ENCODE measurements at regions not wholly inside any gene's neighbourhood (a gene's known extent, or its start where the extent isn't known, plus 50 kb on each side); places are given as distances from the start of the nearest gene placed in this dataset.

GRCh38 chr3:55376753-55377347 lies 110.3 kb downstream of the WNT5A start:
- H3F3A ChIP-seq (ENCODE audit: control insufficient read depth, insufficient read depth), result no peaks in the 10 kb centered on the region
- no peak overlapping the region for H3K4me2 ChIP-seq (ENCODE audit: low read length)
- H3K9me3 ChIP-seq (ENCODE audit: control insufficient read depth, insufficient read depth, low read length), result no peaks in the 10 kb centered on the region
- H3K36me3 ChIP-seq (ENCODE audit: control insufficient read depth, low read length), result no peaks in the 10 kb centered on the region
- TF ChIP-seq, protein P1, sequence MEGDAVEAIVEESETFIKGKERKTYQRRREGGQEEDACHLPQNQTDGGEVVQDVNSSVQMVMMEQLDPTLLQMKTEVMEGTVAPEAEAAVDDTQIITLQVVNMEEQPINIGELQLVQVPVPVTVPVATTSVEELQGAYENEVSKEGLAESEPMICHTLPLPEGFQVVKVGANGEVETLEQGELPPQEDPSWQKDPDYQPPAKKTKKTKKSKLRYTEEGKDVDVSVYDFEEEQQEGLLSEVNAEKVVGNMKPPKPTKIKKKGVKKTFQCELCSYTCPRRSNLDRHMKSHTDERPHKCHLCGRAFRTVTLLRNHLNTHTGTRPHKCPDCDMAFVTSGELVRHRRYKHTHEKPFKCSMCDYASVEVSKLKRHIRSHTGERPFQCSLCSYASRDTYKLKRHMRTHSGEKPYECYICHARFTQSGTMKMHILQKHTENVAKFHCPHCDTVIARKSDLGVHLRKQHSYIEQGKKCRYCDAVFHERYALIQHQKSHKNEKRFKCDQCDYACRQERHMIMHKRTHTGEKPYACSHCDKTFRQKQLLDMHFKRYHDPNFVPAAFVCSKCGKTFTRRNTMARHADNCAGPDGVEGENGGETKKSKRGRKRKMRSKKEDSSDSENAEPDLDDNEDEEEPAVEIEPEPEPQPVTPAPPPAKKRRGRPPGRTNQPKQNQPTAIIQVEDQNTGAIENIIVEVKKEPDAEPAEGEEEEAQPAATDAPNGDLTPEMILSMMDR (IDR thresholded peaks at IDR 0.05; ENCODE audit: low read depth, low read length, poor library complexity, severe bottlenecking), result no peak
- TF ChIP-seq EZH2phosphoT487 (IDR thresholded peaks at IDR 0.05; ENCODE audit: borderline replicate concordance, low read length), result no peak
- H3K9me2 ChIP-seq (replicated peaks; ENCODE audit: control insufficient read depth, low read length), result no peaks in the 10 kb centered on the region
- no peaks in the 10 kb centered on the region for H3K79me2 ChIP-seq (ENCODE audit: control insufficient read depth, low read length)
- no peaks in the 10 kb centered on the region for H3K27me3 ChIP-seq (ENCODE audit: control insufficient read depth, low read length)
- H4K20me1 ChIP-seq (ENCODE audit: control insufficient read depth, insufficient read depth, low read depth, low read length), result no peaks in the 10 kb centered on the region
- no peak overlapping the region for H3K4me3 ChIP-seq (ENCODE audit: low read length)
- H3K27ac ChIP-seq (ENCODE audit: low read depth, low read length), result no peak overlapping the region
- H3K4me1 ChIP-seq (ENCODE audit: control insufficient read depth, low read length), result no peaks in the 10 kb centered on the region

GRCh38 chr3:55373423-55373822 lies 113.7 kb downstream of the WNT5A start:
- Histone ChIP-seq H3K9me3 (ENCODE audit: control insufficient read depth, insufficient read depth, low read length) (no peaks in the 10 kb centered on the region), H3K79me2 (ENCODE audit: control insufficient read depth, low read length) (no peaks in the 10 kb centered on the region), H3K27me3 (ENCODE audit: control insufficient read depth, low read length) (no peaks in the 10 kb centered on the region), H3K36me3 (ENCODE audit: control insufficient read depth, low read length) (no peaks in the 10 kb centered on the region), H3K4me1 (ENCODE audit: control insufficient read depth, low read length) (no peaks in the 10 kb centered on the region), H4K20me1 (ENCODE audit: control insufficient read depth, insufficient read depth, low read depth, low read length) (no peaks in the 10 kb centered on the region), H3K9me2 (replicated peaks; ENCODE audit: control insufficient read depth, low read length) (no peaks in the 10 kb centered on the region), H3K4me3 (ENCODE audit: low read length) (no peak overlapping the region), H3K27ac (ENCODE audit: low read depth, low read length) (no peak overlapping the region), H3K4me2 (ENCODE audit: low read length) (no peak overlapping the region), H3F3A (ENCODE audit: control insufficient read depth, insufficient read depth) (no peaks in the 10 kb centered on the region)
- no peak for TF ChIP-seq EZH2phosphoT487 (IDR thresholded peaks at IDR 0.05; ENCODE audit: borderline replicate concordance, low read length)
- TF ChIP-seq, protein P1 (IDR thresholded peaks at IDR 0.05; ENCODE audit: low read depth, low read length, poor library complexity, severe bottlenecking), result no peak

DNA sequence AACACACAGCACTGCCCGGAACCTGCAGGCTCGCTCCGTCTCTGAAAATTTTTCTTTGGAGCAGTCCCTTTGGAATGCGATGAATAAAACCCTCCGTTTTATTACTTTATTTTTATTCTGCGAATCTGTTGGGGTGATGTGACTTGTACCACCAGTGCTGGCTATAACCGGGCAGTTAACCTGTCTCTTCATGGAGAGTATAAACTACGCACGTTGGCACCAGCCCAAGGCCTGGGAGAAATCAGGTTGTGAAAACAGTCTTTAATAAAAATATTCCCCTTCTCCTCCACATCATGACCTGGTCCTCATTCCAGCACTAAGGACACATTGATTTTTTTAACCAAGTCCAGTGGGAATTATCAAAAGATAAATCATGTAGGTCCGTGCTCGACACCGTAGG lies 116.8 kb downstream of the WNT5A start:
- TF ChIP-seq EZH2phosphoT487 (IDR thresholded peaks at IDR 0.05; ENCODE audit: borderline replicate concordance, low read length), result no peak
- TF ChIP-seq, protein P1 (IDR thresholded peaks at IDR 0.05; ENCODE audit: low read depth, low read length, poor library complexity, severe bottlenecking), result no peak
- Histone ChIP-seq H3F3A (ENCODE audit: control insufficient read depth, insufficient read depth) (no peaks in the 10 kb centered on the region), H3K36me3 (ENCODE audit: control insufficient read depth, low read length) (no peaks in the 10 kb centered on the region), H3K4me1 (ENCODE audit: control insufficient read depth, low read length) (no peaks in the 10 kb centered on the region), H3K27ac (ENCODE audit: low read depth, low read length) (no peak overlapping the region), H3K79me2 (ENCODE audit: control insufficient read depth, low read length) (no peaks in the 10 kb centered on the region), H3K4me3 (ENCODE audit: low read length) (no peak overlapping the region), H4K20me1 (ENCODE audit: control insufficient read depth, insufficient read depth, low read depth, low read length) (no peaks in the 10 kb centered on the region), H3K4me2 (ENCODE audit: low read length) (no peak overlapping the region), H3K27me3 (ENCODE audit: control insufficient read depth, low read length) (no peaks in the 10 kb centered on the region), H3K9me2 (replicated peaks; ENCODE audit: control insufficient read depth, low read length) (no peaks in the 10 kb centered on the region), H3K9me3 (ENCODE audit: control insufficient read depth, insufficient read depth, low read length) (no peaks in the 10 kb centered on the region)

All from DOHH2 (cell line).